Right renal cortex interstitium (tissue), 3 donors: ENCODE measurements at regions not wholly inside any gene's neighbourhood (a gene's known extent, or its start where the extent isn't known, plus 50 kb on each side); places are given as distances from the start of the nearest gene placed in this dataset.

ENCODE experiments used
- DNase-seq, 3 donors: peaks; one replicate each; pipeline ENCODE4 v3.0.0-alpha.2; 2013; ENCODE audit warnings: low read depth in 3 of 3, low spot score in 2 of 3

GRCh38 chr16:27712251-27712711 is 162.3 kb downstream of the KATNIP start:
- no peak for DNase-seq

DNA sequence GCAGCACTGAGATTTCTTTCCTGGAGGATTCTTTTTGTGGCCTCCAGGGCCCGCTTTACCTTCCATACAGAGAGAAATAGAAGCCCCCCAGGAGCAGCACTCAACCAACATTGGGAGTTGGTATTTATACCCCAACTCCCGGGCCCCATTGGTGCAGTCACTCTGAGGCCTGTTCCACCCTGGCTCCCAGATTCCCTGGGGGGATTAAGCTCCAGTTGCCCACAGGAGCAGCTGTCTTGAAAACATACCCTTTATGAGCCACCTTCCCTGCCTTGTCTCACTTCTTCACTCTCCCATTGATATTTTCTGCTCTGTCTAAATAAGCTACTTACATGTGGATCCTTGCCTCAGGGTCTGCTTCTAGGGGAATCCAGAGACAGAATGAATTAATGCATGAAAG is 167.8 kb downstream of the KATNIP start:
- DNase-seq, result no peak

DNA sequence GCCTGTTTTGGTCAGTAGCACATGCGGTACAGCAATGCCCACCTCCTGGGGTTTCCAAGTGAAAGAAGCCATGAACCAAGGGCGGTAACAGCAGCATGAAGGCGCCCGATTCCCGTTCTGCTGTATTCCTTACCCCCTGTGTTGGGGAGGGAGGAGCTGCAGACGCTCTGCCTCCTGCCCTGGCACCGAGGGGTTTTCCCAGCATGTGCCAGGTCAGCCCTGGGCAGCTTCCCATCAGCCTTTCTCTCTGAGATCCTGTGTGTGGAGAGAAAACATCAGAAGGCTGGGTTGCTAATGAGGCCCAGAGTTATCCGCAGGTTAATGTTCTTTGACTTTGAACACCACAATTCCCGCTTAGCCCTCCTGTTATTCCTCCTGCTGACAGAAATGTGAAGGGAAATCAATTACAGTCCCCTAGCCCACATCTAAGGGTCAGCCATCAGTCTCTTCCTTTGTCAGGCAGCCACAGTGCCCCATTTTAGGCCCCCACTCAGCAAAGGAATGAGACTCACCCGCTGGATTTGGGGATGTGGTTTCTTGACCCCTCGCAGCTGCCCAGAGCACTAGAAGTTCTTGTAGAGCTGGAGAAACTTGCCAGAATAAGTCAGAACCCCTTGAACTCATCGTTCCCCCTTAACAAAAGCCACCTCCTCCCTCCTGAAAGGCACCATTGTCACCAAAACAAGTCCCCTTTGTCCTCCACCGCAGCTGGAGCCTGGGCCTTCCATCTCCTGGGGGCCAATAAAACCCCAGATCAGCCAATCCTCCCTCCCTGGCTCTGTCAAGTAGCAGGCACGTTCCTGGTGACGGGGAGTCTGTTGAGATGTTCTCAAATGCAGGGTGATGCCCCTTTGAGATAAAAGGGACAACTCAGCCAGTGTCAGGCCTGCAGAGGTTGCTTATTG is 168.5 kb downstream of the KATNIP start:
- DNase-seq, result no peak

- DNase-seq, result no peak
Observed at GRCh38 chr16:27719106-27719445, 169.1 kb downstream of the KATNIP start.

GRCh38 chr16:27720731-27721530 is 171.0 kb downstream of the KATNIP start:
- DNase-seq, result no peak

GRCh38 chr16:27721531-27722181 is 171.7 kb downstream of the KATNIP start:
- no peak for DNase-seq

- DNase-seq, result no peak
Observed at GRCh38 chr16:27722207-27722606, 172.3 kb downstream of the KATNIP start.

DNA sequence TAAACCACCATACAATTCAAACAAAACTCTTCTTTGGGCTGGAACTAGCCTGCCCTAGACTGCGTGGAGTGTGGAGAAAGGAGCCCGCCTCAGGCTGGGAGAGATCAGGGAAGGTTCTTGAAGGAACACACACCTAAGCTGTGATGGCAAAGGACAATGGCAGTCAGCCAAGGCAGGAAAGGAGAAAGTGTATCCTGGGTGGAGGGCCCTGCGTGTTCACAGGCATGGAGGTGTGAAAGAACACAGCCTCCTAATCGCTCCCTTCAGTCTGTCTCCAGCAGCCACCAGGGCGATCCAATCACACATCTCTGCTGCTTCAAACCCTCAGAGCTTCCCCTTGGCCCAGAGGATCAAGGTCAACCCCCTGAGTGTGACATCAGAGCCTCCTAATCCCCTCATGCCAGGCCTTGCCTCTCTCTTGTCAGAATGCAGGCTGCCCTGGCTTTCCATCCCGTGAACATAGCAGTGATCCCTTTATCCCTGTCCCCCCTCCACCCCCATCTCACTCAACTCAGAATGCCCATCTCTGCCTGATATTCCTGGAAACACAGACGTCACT is 173.0 kb downstream of the KATNIP start:
- DNase-seq, result no peak

GRCh38 chr16:27723711-27724481 is 174.0 kb downstream of the KATNIP start:
- DNase-seq, result no peak

GRCh38 chr16:27724482-27725235 is 174.7 kb downstream of the KATNIP start:
- DNase-seq, result no peak

GRCh38 chr16:27725236-27726000 is 175.5 kb downstream of the KATNIP start:
- no peak for DNase-seq

GRCh38 chr16:27726621-27727261 is 176.8 kb downstream of the KATNIP start:
- DNase-seq, result no peak

DNA sequence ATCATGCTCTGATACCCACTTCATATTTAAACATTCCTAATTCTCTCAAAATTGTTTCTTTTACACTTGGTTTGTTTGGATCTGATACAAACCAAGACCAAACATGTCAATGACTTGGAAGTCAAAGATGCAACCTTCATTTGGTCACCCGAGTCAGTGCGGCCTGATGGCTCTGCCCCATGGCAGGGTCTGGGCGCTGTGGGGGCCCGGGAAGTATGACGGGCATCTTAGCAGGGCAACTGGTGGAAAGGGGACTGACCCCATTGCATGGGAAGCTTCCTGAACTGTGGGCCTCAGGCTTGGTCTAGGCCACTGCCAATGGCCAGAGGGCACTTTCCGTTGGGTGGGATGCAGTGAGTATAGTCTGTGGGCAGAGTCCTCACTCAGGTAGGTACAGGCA is 178.0 kb downstream of the KATNIP start:
- DNase-seq, result no peak

DNA sequence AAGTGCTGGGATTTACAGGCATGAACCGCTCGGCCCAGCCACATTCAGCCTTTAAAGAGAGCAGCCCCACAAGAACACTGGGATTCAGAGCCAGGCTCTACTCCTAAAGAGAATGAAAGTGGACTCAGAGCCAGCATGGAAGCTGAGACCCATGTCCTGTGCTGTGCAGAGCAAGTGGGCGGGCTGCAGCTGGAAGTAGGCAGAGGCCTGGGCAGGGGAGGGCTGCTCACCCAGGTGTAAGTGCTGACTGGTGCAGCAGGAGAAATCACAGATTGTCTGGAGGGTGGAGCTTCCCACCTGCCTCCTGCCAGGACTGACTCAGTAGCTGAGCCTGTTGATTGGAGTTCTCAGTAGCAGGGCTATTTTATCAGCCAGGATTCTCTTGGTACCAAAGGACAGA is 178.7 kb downstream of the KATNIP start:
- no peak for DNase-seq

DNA sequence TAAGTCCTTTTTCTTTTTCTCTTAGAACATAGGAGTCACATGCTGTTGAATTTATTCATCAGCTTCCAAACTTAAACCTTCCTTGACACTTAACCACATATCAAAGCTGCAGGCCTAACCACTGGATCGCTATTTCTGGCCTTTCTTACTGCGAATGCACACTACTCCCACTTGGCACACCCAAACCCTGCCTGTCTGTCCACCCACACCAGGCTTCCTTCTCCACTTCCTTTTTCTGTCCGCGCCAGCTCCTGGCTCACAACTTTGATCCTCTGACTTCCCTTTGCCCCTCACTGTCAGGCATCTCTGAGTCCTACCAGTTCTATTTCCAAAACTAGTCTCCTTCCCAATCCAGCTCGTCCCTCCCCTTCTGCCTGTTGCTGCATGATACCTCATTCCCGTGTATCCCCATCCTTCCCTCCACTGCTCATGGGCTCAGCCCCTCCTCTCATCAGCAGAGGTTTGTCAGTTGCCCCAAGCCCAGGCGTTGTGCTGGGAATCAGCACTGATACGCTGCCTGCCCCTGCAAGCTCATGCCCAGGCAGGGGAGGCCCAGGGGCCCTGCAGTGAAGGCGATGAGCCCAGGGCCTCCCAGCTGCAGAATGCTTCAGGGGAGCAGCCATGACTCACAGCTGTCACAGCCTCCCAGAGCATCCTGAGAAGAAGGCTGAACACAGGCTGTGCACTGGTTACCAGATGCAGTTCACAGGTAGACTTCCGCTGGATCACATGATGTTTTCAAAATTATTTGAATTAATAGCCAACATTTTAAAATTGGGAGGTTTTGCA is 179.8 kb downstream of the KATNIP start:
- DNase-seq, result no peak

- no peak for DNase-seq
Observed at GRCh38 chr16:27730661-27731210, 180.8 kb downstream of the KATNIP start.

DNA sequence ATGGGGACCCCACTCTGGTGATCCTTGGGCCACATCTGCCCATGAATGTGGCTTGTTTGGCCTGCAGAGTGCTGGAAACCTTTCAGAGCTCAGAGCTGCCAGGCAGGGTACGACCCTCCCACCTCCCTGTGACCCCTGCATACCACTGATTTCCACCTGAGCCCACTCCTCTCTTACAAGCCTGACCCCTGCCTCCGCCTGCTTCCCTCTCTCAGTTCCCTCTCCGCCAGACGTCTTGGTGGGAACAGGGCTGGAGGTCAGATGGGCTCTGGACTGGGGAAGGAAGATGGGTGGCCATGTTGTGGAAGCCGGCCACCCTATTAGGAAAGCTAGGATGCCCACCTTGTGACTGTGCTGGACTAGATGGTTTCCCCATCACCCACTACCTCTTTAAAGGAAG is 185.1 kb downstream of the KATNIP start:
- no peak for DNase-seq
